Neural cell (in vitro differentiated cells): ENCODE measurements at regions not wholly inside any gene's neighbourhood (a gene's known extent, or its start where the extent isn't known, plus 50 kb on each side); places are given as distances from the start of the nearest gene placed in this dataset.

ENCODE experiments used
- CTCF ChIP-seq: fragments of 450-650 bp; IDR thresholded peaks from 2 replicates; pipeline ENCODE4 v1.5.1; 2014; ENCODE audit warnings: antibody characterized with exemption, mild to moderate bottlenecking, moderate library complexity; ENCODE audit not compliant: poor library complexity, severe bottlenecking
- EP300 ChIP-seq: fragments of 450-650 bp; conservative IDR thresholded peaks from 2 replicates; pipeline ENCODE4 v1.6.1; 2014; ENCODE audit warnings: antibody characterized with exemption, mild to moderate bottlenecking, moderate library complexity; ENCODE audit not compliant: poor library complexity, severe bottlenecking
- EZH2 ChIP-seq: fragments of 200-600, 300-800 bp; shearing (Covaris generic), sonication (generic); IDR thresholded peaks from 2 replicates; pipeline ENCODE4 v1.6.1; 2014; ENCODE audit warnings: antibody characterized with exemption, low read length, borderline replicate concordance, mild to moderate bottlenecking; ENCODE audit not compliant: insufficient read depth, poor library complexity, severe bottlenecking
- POLR2AphosphoS5 ChIP-seq: IDR thresholded peaks from 2 replicates; pipeline ENCODE4 v1.6.1; 2012
- RAD21 ChIP-seq: fragments of 450-650 bp; conservative IDR thresholded peaks from 2 replicates; pipeline ENCODE4 v1.6.1; 2014; ENCODE audit warnings: antibody characterized with exemption, mild to moderate bottlenecking, moderate library complexity
- REST ChIP-seq: IDR thresholded peaks from 2 replicates; pipeline ENCODE4 v1.6.1; 2012; ENCODE audit warnings: borderline replicate concordance
- SMC3 ChIP-seq: fragments of 450-650 bp; conservative IDR thresholded peaks from 2 replicates; pipeline ENCODE4 v1.6.1; 2014; ENCODE audit warnings: antibody characterized with exemption, mild to moderate bottlenecking, moderate library complexity; ENCODE audit not compliant: poor library complexity

- TF ChIP-seq CTCF, result no peak
- TF ChIP-seq REST, result no peak
- no peak for TF ChIP-seq EZH2
- no peak for TF ChIP-seq EP300
- no peak for TF ChIP-seq POLR2AphosphoS5
- TF ChIP-seq RAD21, result no peak
- TF ChIP-seq SMC3, result no peak
Measured at GRCh38 chr1:194040496-194040895, 854.1 kb upstream of the B3GALT2 start.
